Spleen (tissue), 7 donors: ENCODE measurements at regions not wholly inside any gene's neighbourhood (a gene's known extent, or its start where the extent isn't known, plus 50 kb on each side); places are given as distances from the start of the nearest gene placed in this dataset.

ENCODE experiments used
- CTCF ChIP-seq, 11 experiments: fragments of 200-600 bp in 7 of 11; fragments of 450-650 bp in 4 of 11; sonication (generic) in 4 of 11; IDR thresholded peaks in 8 of 11; conservative IDR thresholded peaks in 3 of 11; 1 replicate in 7 of 11; 2 replicates in 4 of 11; pipeline versions ENCODE4 v1.4.0 to v1.8.0; 2016 to 2021; ENCODE audit warnings: antibody characterized with exemption in 11 of 11, inconsistent platforms in 4 of 11, mild to moderate bottlenecking in 1 of 11
- POLR2AphosphoS5 ChIP-seq, 3 donors: sonication (generic); formaldehyde crosslinking; IDR thresholded peaks; one replicate each; pipeline ENCODE4 v1.5.1; 2017; ENCODE audit warnings: antibody characterized with exemption in 3 of 3
- donor health status: DM: no; HTN: no; CAD: no; lungs with moderate emphysema.
- donor health status: DM: no; HTN: no; CAD: no.
- donor health status: DM: no; HTN: no; CAD: no.

GRCh38 chr3:139234491-139234890 lies 109.3 kb upstream of the MRPS22 start:
- no peak for TF ChIP-seq POLR2AphosphoS5 (IDR thresholded peaks at IDR 0.05)
- no peak for TF ChIP-seq CTCF (IDR thresholded peaks at IDR 0.05 in 8 of 11, conservative IDR thresholded peaks at IDR 0.05 in 3 of 11)
